Adrenal gland (tissue), 9 donors: ENCODE measurements at regions not wholly inside any gene's neighbourhood (a gene's known extent, or its start where the extent isn't known, plus 50 kb on each side); places are given as distances from the start of the nearest gene placed in this dataset.
A peak's percentile ranks its signal among the peaks of the same experiment; 100 is the strongest.

Source experiments
- DNase-seq, 7 donors: peaks; one replicate each; pipeline ENCODE4 v3.0.0-alpha.2; 2019 to 2020
- H3K27ac ChIP-seq, 5 donors: fragments of 200-600 bp; sonication (generic) in 4 of 5; 1 replicate in 3 of 5; 2 replicates in 2 of 5; pipeline versions ENCODE4 v1.5.1 to v1.8.0; 2016 to 2020; ENCODE audit warnings: mild to moderate bottlenecking in 1 of 5
- H3K27me3 ChIP-seq: fragments of 200-600 bp; 2 replicates; pipeline ENCODE4 v1.8.0; 2021
- H3K36me3 ChIP-seq, 2 donors: fragments of 200-600 bp; replicated peaks in 1 of 2; 1 replicate in 1 of 2; 2 replicates in 1 of 2; pipeline versions ENCODE4 v1.5.1 to v1.8.0; 2018 to 2022
- H3K4me1 ChIP-seq, 2 donors: fragments of 200-600 bp; replicated peaks in 1 of 2; 1 replicate in 1 of 2; 2 replicates in 1 of 2; pipeline versions ENCODE4 v1.5.1 to v1.8.0; 2018 to 2021
- H3K4me3 ChIP-seq, 4 donors: fragments of 200-600 bp; sonication (generic) in 3 of 4; one replicate each; pipeline ENCODE4 v1.5.1; 2016 to 2018
- H3K9me3 ChIP-seq, 3 donors: fragments of 200-600 bp; sonication (generic) in 1 of 3; replicated peaks in 1 of 3; 1 replicate in 2 of 3; 2 replicates in 1 of 3; pipeline versions ENCODE4 v1.5.1 to v1.8.0; 2016 to 2021
- POLR2A ChIP-seq, 2 donors: fragments of 450-650 bp; IDR thresholded peaks; one replicate each; pipeline ENCODE4 v1.6.1; 2017; ENCODE audit warnings: antibody characterized with exemption in 2 of 2, mild to moderate bottlenecking in 2 of 2, moderate library complexity in 1 of 2
- WGBS, 4 donors: extraction: QIAGEN DNeasy Blood & Tissue Kit in 2 of 4; methylation state at CpG; one replicate each; pipeline versions ENCODE4 v1.1.5 to v1.1.7; 2013 to 2017; 5-methylcytosine and 5-hydroxymethylcytosine counted together
- intact Hi-C, 2 donors: fragments of 100-400 bp; cut with DNase I; formaldehyde crosslinking; loops; one replicate each; pipeline versions ENCODE4 v1.14.1 to v1.15.0; 2022 to 2023
- TF ChIP-seq, protein P1 (sequence below), 6 experiments: fragments of 450-650 bp in 4 of 6; fragments of 200-600 bp in 2 of 6; sonication (generic) in 1 of 6; IDR thresholded peaks; 1 replicate in 5 of 6; 2 replicates in 1 of 6; pipeline versions ENCODE4 v1.5.1 to v1.8.0; 2016 to 2021; ENCODE audit warnings: antibody characterized with exemption in 6 of 6, mild to moderate bottlenecking in 2 of 6, moderate library complexity in 1 of 6
- donor health status: healthy with polysubstance abuse.
- donor health status: Bipolar disorder and iron deficiency.
- donor health status: DM: yes; HTN: yes; CAD: no.
- donor health status: DM: no; HTN: no; CAD: no.
- donor health status: DM: no; HTN: no; CAD: no.

DNA sequence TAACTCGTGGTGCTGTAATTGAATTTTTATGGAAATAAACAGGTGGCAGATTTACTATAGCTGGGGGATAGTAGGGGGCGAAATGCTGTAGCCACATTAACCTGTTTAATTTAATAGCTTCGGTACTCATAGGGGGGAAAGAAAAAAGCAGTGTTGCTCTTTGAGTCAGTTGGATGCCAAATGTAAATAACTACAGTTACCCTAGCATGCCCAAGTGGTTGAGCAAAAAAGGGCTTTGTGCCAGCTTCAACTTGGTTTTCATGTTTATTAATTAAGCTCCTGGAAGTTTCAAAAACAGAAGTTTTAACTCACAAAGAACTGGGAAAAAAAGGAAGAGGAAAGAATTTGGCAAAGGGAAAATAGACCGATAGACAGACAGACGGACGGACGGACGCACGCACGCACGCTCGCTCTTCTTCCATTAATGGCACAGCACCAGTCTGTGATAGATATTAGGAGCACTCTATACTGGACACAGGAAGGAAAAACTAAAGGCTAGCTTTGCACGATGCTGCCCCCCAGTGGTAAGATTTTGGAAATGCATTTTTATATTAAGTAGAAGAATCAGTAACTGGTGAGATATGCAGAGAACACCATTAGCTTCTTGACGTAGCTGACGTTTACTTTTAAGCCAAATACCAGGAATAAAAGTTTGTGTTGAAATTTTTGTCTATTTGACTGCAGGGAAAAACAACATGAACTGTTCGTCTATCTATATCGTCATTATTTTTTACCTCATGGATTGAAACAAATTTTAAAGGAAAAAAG lies 151.8 kb downstream of the SLC7A11 start:
- Histone ChIP-seq H3K9me3 (no peaks in the 10 kb centered on the region), H3K27ac (no peak overlapping the region), H3K4me1 (no peaks in the 10 kb centered on the region), H3K4me3 (no peak overlapping the region), H3K36me3 (no peaks in the 10 kb centered on the region), H3K27me3 (no peaks in the 10 kb centered on the region)
- DNase-seq, result peak; percentile 29 to 77 (median 57)
- intact Hi-C loops, result loop anchor here (2.0 to 10.0 kb wide), 2 partner anchors 46 to 54 kb away; no protein-coding TSS in a partner anchor
- TF ChIP-seq, protein P1, sequence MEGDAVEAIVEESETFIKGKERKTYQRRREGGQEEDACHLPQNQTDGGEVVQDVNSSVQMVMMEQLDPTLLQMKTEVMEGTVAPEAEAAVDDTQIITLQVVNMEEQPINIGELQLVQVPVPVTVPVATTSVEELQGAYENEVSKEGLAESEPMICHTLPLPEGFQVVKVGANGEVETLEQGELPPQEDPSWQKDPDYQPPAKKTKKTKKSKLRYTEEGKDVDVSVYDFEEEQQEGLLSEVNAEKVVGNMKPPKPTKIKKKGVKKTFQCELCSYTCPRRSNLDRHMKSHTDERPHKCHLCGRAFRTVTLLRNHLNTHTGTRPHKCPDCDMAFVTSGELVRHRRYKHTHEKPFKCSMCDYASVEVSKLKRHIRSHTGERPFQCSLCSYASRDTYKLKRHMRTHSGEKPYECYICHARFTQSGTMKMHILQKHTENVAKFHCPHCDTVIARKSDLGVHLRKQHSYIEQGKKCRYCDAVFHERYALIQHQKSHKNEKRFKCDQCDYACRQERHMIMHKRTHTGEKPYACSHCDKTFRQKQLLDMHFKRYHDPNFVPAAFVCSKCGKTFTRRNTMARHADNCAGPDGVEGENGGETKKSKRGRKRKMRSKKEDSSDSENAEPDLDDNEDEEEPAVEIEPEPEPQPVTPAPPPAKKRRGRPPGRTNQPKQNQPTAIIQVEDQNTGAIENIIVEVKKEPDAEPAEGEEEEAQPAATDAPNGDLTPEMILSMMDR (IDR thresholded peaks at IDR 0.05), result peak; percentile 65 to 90 (median 71)
- TF ChIP-seq POLR2A (IDR thresholded peaks at IDR 0.05), result no peak
- 20 to 23% (median 22%) methylated on average over 17 of the region's 17 CpGs for WGBS, 4 donors

DNA sequence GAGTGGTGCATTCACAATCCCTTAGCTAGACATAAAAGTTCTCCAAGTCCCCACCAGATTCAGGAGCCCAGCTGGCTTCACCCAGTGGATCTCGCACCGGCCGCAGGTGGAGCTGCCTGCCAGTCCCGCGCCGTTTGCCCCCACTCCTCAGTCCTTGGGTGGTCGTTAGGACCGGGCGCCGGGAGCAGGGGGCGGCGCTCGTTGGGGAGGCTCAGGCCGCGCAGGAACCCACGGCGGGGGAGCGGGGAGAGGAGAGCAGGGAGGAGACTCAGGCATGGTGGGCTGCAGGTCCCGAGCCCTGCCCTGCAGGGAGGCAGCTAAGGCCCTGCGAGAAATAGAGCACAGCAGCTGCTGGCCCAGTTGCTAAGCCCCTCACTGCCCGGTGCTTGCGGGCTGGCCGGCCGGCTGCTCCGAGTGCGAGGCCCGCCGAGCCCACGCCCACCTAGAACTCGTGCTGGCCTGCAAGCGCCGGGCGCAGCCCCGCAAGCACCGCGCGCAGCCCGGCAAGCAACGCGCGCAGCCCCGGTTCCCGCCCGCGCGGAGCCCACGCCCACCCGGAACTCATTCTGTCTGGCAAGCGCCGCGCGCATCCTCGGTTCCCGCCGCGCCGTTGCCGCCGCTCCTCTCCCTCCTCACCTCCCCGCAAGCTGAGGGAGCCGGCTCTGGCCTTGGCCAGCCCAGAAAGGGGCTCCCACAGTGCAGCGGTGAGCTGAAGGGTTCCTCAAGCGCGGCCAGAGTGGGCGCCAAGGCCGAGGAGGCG lies 153.5 kb downstream of the SLC7A11 start:
- DNase-seq, result no peak
- Histone ChIP-seq H3K27ac (no peak overlapping the region), H3K4me1 (no peaks in the 10 kb centered on the region), H3K27me3 (no peaks in the 10 kb centered on the region), H3K4me3 (no peak overlapping the region), H3K9me3 (no peaks in the 10 kb centered on the region), H3K36me3 (no peaks in the 10 kb centered on the region)
- 92 to 97% (median 97%) methylated on average over 38 to 67 of the region's 67 CpGs for WGBS, 4 donors
- intact Hi-C loops, result loop anchor here in 1 of 2 donors (10.0 kb wide), 1 partner anchor 586 kb away; no protein-coding TSS in a partner anchor
- TF ChIP-seq POLR2A (IDR thresholded peaks at IDR 0.05), result no peak
- TF ChIP-seq, protein P1 (IDR thresholded peaks at IDR 0.05), result no peak

DNA sequence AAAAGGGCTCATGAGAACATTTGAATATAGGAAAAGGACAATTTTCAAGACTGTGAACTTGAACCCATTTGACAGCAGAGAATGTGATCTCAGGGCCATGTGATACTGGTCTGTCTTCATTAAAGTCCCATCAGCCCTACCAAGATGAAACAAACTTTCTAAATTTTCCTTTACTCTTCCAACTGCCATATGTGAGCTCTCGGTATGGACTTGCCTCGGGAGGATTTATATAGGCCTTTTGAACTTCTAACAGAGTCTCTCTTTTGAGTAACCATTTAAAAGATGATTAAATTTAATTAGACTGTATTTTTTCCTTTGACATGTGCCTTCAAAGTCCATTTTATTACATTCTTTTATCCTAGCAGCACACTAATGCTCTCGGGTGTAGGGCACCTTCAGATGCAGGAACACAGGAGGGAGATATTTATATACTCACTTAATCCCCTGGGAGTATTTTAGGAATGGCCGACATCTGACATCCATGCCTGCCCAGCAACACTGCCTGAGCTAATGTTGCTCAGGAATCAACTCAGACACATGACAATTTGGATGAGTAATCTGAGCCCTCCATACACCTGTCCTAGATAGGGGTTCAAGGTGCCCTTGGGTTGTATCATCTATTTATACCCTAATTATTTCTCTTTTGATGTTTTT lies 155.0 kb downstream of the SLC7A11 start:
- H3K4me3 ChIP-seq, result no peak overlapping the region
- no peaks in the 10 kb centered on the region for H3K4me1 ChIP-seq
- H3K27ac ChIP-seq, result no peak overlapping the region
- 80 to 85% (median 82%) methylated on average over 4 of the region's 4 CpGs for whole genome bisulfite sequencing, 4 donors
- H3K9me3 ChIP-seq, result no peaks in the 10 kb centered on the region
- DNase-seq, result no peak
- TF ChIP-seq, protein P1 (IDR thresholded peaks at IDR 0.05), result no peak
- TF ChIP-seq POLR2A (IDR thresholded peaks at IDR 0.05), result no peak
- no peaks in the 10 kb centered on the region for H3K36me3 ChIP-seq
- intact Hi-C loops, result loop anchor here in 1 of 2 donors (10.0 kb wide), 1 partner anchor 588 kb away; no protein-coding TSS in a partner anchor
- H3K27me3 ChIP-seq, result no peaks in the 10 kb centered on the region

DNA sequence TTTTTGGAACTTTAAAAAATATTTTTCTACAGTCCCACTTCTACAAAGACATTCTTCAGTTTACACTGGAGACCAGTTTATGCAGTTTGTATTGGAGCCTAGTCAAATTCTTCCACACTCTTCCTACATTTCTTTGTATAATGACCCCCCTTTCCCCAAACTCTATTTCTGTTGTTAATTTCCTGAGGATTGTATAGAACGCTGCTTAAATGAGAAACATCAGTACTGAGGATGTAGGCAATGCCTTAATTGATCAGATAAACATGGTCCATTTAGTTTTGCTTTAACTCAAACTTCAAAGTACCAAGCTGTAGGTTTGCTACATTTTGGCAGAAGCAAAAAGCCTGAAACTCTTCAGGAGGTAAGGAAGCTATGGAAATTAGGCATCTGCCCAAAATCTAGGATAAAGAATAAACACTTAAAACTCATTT lies 155.5 kb downstream of the SLC7A11 start:
- Histone ChIP-seq H3K36me3 (no peaks in the 10 kb centered on the region), H3K9me3 (no peaks in the 10 kb centered on the region), H3K27ac (no peak overlapping the region), H3K4me3 (no peak overlapping the region), H3K27me3 (no peaks in the 10 kb centered on the region), H3K4me1 (no peaks in the 10 kb centered on the region)
- TF ChIP-seq, protein P1 (IDR thresholded peaks at IDR 0.05), result no peak
- TF ChIP-seq POLR2A (IDR thresholded peaks at IDR 0.05), result no peak
- intact Hi-C loops, result loop anchor here in 1 of 2 donors (10.0 kb wide), 1 partner anchor 588 kb away; no protein-coding TSS in a partner anchor
- 50 to 65% (median 58%) methylated on average over 1 of the region's 1 CpG for WGBS, 4 donors
- DNase-seq, result no peak
